Type B pancreatic cell (in vitro differentiated cells): ENCODE measurements at regions not wholly inside any gene's neighbourhood (a gene's known extent, or its start where the extent isn't known, plus 50 kb on each side); places are given as distances from the start of the nearest gene placed in this dataset.

Experiments used
- DNase-seq: peaks from one replicate; pipeline ENCODE4 v3.0.0; 2021; ENCODE audit warnings: mixed read lengths; ENCODE audit not compliant: unreplicated experiment; ENCODE audit errors: extremely low spot score
- H3K27ac Mint-ChIP-seq: 2 replicates; pipeline ENCODE4 v1.8.0; 2021; ENCODE audit warnings: mild to moderate bottlenecking, mixed read lengths
- H3K27me3 Mint-ChIP-seq: 2 replicates; pipeline ENCODE4 v1.8.0; 2021; ENCODE audit warnings: mixed read lengths
- H3K36me3 Mint-ChIP-seq: 2 replicates; pipeline ENCODE4 v1.8.0; 2021; ENCODE audit warnings: mixed read lengths
- H3K4me1 Mint-ChIP-seq: one replicate; pipeline ENCODE4 v1.8.0; 2021; ENCODE audit warnings: mixed read lengths; ENCODE audit not compliant: unreplicated experiment
- H3K4me3 Mint-ChIP-seq: 2 replicates; pipeline ENCODE4 v1.8.0; 2021; ENCODE audit warnings: mild to moderate bottlenecking, mixed read lengths
- H3K9me3 Mint-ChIP-seq: 2 replicates; pipeline ENCODE4 v1.8.0; 2021; ENCODE audit warnings: mixed read lengths
- TF ChIP-seq, protein P1 (sequence below): fragments of 200-600 bp; sonication (generic); conservative IDR thresholded peaks from 2 replicates; pipeline ENCODE4 v1.5.0; 2021; ENCODE audit warnings: antibody characterized with exemption, mild to moderate bottlenecking

DNA sequence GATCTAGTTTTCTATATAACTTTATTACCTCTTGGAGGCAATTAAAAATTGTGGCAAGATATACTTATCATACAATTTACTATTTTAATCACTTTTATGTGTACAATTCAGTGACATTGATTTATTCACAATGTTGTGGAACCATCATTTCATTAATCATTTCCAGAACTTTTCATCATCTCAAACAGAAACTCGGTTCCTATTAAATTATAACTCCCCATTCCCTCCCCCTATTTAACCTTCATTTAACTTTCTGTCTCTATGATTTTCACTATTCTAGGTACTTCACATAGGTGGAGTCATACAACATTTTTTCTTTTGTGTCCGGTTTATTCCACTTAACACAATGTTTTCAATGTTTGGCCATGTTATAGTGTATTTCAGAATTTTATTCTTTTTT, 252.8 kb downstream of the REEP3 start:
- no peak overlapping the region for H3K27ac Mint-ChIP-seq
- no peak overlapping the region for H3K4me3 Mint-ChIP-seq
- H3K9me3 Mint-ChIP-seq = no peaks in the 10 kb centered on the region
- no peaks in the 10 kb centered on the region for H3K36me3 Mint-ChIP-seq
- DNase-seq = no peak
- peaks cover 3% of the 10 kb centered on the region for H3K27me3 Mint-ChIP-seq
- H3K4me1 Mint-ChIP-seq = no peaks in the 10 kb centered on the region
- TF ChIP-seq, protein P1, sequence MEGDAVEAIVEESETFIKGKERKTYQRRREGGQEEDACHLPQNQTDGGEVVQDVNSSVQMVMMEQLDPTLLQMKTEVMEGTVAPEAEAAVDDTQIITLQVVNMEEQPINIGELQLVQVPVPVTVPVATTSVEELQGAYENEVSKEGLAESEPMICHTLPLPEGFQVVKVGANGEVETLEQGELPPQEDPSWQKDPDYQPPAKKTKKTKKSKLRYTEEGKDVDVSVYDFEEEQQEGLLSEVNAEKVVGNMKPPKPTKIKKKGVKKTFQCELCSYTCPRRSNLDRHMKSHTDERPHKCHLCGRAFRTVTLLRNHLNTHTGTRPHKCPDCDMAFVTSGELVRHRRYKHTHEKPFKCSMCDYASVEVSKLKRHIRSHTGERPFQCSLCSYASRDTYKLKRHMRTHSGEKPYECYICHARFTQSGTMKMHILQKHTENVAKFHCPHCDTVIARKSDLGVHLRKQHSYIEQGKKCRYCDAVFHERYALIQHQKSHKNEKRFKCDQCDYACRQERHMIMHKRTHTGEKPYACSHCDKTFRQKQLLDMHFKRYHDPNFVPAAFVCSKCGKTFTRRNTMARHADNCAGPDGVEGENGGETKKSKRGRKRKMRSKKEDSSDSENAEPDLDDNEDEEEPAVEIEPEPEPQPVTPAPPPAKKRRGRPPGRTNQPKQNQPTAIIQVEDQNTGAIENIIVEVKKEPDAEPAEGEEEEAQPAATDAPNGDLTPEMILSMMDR = no peak

DNA sequence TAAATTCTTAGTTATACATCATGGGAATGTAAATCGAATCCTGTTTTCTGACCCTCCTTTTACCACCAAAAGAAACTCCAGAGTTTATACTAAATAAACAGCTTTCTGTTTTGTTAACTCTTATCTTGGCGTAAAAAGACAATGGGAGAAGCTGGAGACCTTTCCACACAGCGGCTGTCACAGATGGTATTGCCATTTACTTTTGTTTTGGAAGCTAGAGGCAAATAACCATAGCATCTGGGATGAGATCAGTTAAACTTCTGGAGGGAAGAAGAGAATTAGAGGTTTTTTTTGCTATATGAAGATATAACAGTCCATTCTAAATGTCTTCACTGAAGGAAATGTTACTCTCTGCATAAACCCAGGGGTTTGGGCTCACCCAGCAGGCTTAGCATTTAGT, 258.9 kb downstream of the REEP3 start:
- no peaks in the 10 kb centered on the region for H3K36me3 Mint-ChIP-seq
- DNase-seq = no peak
- no peak overlapping the region for H3K27ac Mint-ChIP-seq
- TF ChIP-seq, protein P1 = no peak
- H3K9me3 Mint-ChIP-seq = no peaks in the 10 kb centered on the region
- no peak overlapping the region for H3K4me3 Mint-ChIP-seq
- H3K27me3 Mint-ChIP-seq = peaks cover 11% of the 10 kb centered on the region
- no peaks in the 10 kb centered on the region for H3K4me1 Mint-ChIP-seq

- H3K36me3 Mint-ChIP-seq = no peaks in the 10 kb centered on the region
- no peak for DNase-seq
- no peak overlapping the region for H3K4me3 Mint-ChIP-seq
- TF ChIP-seq, protein P1 = no peak
- H3K27me3 Mint-ChIP-seq = peaks cover 11% of the 10 kb centered on the region
- H3K27ac Mint-ChIP-seq = no peak overlapping the region
- no peaks in the 10 kb centered on the region for H3K9me3 Mint-ChIP-seq
- H3K4me1 Mint-ChIP-seq = no peaks in the 10 kb centered on the region
Measured at GRCh38 chr10:63781226-63781625, 260.0 kb downstream of the REEP3 start.

DNA sequence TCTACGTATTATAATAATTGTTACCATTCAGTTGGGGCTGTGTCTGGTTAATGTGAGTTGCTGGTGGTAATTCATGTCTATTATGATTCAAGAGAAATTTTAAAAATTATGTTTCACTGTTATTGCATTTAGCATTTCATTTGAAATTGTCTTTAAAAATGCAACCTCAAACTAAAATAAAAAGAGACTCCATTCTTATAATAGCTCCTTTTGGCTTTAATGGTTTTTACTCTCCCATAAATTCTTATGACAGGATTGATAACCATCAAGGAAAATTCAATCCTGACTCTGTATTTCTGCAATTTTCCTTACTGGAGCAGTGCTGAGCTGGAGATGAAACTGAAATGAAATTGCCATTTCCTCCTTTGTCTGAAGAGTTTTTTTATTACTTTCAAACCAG, 262.7 kb downstream of the REEP3 start:
- Mint-ChIP-seq H3K36me3 (no peaks in the 10 kb centered on the region), H3K27me3 (peaks cover 11% of the 10 kb centered on the region), H3K4me3 (no peak overlapping the region), H3K27ac (no peak overlapping the region), H3K4me1 (no peaks in the 10 kb centered on the region), H3K9me3 (no peaks in the 10 kb centered on the region)
- TF ChIP-seq, protein P1 = no peak
- DNase-seq = no peak

DNA sequence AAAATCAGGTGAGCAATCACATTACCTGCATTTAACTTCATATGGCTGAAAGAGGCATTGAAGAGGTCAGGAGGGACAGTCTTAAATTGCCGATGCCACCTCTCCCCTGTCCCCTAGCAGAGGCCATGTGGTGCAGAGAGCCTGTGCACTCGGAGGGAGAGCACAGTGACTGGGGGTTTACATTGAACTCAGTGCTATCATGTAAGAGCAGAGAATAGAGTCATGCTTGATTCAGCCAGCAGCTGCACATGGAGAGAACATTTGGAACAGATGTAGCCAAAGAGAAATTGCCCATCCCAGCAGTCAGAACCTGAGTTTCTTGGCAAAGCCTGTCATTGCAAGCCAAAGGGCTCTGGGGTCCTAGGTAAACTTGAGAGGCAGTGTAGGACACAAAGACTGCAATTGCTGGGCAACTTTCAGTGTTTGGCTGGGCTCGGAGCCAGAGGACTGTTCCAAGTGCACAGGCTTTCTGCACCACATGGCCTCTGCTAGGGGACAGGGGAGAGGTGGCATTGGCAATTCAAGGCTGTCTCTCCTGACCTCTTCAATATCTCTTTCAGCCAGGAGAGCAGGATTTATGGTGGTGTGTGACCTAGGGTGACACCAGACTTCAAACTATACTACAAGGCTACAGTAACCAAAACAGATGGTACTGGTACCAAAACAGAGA, 267.1 kb downstream of the REEP3 start:
- no peaks in the 10 kb centered on the region for H3K9me3 Mint-ChIP-seq
- no peak overlapping the region for H3K27ac Mint-ChIP-seq
- DNase-seq = no peak
- peaks cover 6% of the 10 kb centered on the region for H3K27me3 Mint-ChIP-seq
- H3K36me3 Mint-ChIP-seq = no peaks in the 10 kb centered on the region
- no peaks in the 10 kb centered on the region for H3K4me1 Mint-ChIP-seq
- TF ChIP-seq, protein P1 = no peak
- H3K4me3 Mint-ChIP-seq = no peak overlapping the region
